Upper lobe of left lung (tissue), 6 donors: ENCODE measurements at regions not wholly inside any gene's neighbourhood (a gene's known extent, or its start where the extent isn't known, plus 50 kb on each side); places are given as distances from the start of the nearest gene placed in this dataset.

ENCODE experiments used
- ATAC-seq, 2 donors: fragments of 200-7000 bp; cut with Tn5 transposase; one replicate each; pipeline ENCODE4 v1.9.1; 2022; ENCODE audit warnings: mild to moderate bottlenecking in 2 of 2, moderate library complexity in 2 of 2; ENCODE audit not compliant: low FRiP score in 2 of 2
- DNase-seq, 2 donors: peaks; one replicate each; pipeline ENCODE4 v3.0.0-alpha.2; 2019 to 2020
- H3K27ac ChIP-seq, 4 donors: fragments of 200-600 bp; sonication (generic); one replicate each; pipeline ENCODE4 v1.5.1; 2016 to 2019
- H3K27me3 ChIP-seq, 4 donors: fragments of 200-600 bp; sonication (generic); one replicate each; pipeline ENCODE4 v1.5.1; 2017 to 2019
- H3K36me3 ChIP-seq, 4 donors: fragments of 200-600 bp; sonication (generic); one replicate each; pipeline ENCODE4 v1.5.1; 2016 to 2019
- H3K4me1 ChIP-seq, 4 donors: fragments of 200-600 bp; sonication (generic); one replicate each; pipeline ENCODE4 v1.5.1; 2018 to 2019
- H3K4me3 ChIP-seq, 4 donors: fragments of 200-600 bp; sonication (generic); one replicate each; pipeline ENCODE4 v1.5.1; 2017 to 2019; ENCODE audit warnings: mild to moderate bottlenecking in 2 of 4, moderate library complexity in 1 of 4
- H3K9me3 ChIP-seq, 4 donors: fragments of 200-600 bp; sonication (generic); one replicate each; pipeline ENCODE4 v1.5.1; 2018 to 2019
- CTCF ChIP-seq, 6 experiments: fragments of 450-650 bp in 4 of 6; fragments of 200-600 bp in 2 of 6; sonication (generic) in 2 of 6; IDR thresholded peaks; one replicate each; pipeline ENCODE4 v1.5.1; 2016 to 2019; ENCODE audit warnings: antibody characterized with exemption in 6 of 6
- EP300 ChIP-seq, 4 donors: sonication (generic); formaldehyde crosslinking; IDR thresholded peaks; one replicate each; pipeline ENCODE4 v1.5.1; 2017; ENCODE audit warnings: antibody characterized with exemption in 4 of 4, control low read depth in 2 of 4
- POLR2A ChIP-seq, 4 donors: fragments of 450-650 bp; IDR thresholded peaks; one replicate each; pipeline ENCODE4 v1.5.1; 2016 to 2017; ENCODE audit warnings: antibody characterized with exemption in 4 of 4, mild to moderate bottlenecking in 2 of 4
- POLR2AphosphoS5 ChIP-seq, 2 donors: sonication (generic); formaldehyde crosslinking; IDR thresholded peaks; one replicate each; pipeline ENCODE4 v1.5.1; 2017; ENCODE audit warnings: antibody characterized with exemption in 2 of 2
- WGBS, 2 donors: methylation state at CpG; one replicate each; pipeline ENCODE4 v1.1.5; 2017 to 2018; 5-methylcytosine and 5-hydroxymethylcytosine counted together
- donor health status: DM: no; HTN: no; CAD: no; lungs with moderate emphysema.
- donor health status: DM: no; HTN: yes; CAD: no; lungs with severe emphysema.

GRCh38 chr5:135651156-135651555 lies 72.4 kb upstream of the CXCL14 start:
- H3K36me3 ChIP-seq, result no peaks in the 10 kb centered on the region
- no peaks in the 10 kb centered on the region for H3K9me3 ChIP-seq
- H3K4me3 ChIP-seq, result no peak overlapping the region
- H3K27me3 ChIP-seq, result no peaks in the 10 kb centered on the region
- ATAC-seq (no peak), DNase-seq (no peak)
- no peaks in the 10 kb centered on the region for H3K4me1 ChIP-seq
- no peak overlapping the region for H3K27ac ChIP-seq
- TF ChIP-seq POLR2AphosphoS5 (IDR thresholded peaks at IDR 0.05), result no peak
- no peak for TF ChIP-seq CTCF (IDR thresholded peaks at IDR 0.05)
- no peak for TF ChIP-seq EP300 (IDR thresholded peaks at IDR 0.05)
- TF ChIP-seq POLR2A (IDR thresholded peaks at IDR 0.05), result no peak

GRCh38 chr5:135650081-135650480 lies 71.3 kb upstream of the CXCL14 start:
- no peak for DNase-seq
- Histone ChIP-seq H3K9me3 (no peaks in the 10 kb centered on the region), H3K36me3 (no peaks in the 10 kb centered on the region), H3K27ac (no peak overlapping the region), H3K4me3 (no peak overlapping the region), H3K4me1 (no peaks in the 10 kb centered on the region), H3K27me3 (no peaks in the 10 kb centered on the region)
- TF ChIP-seq CTCF (IDR thresholded peaks at IDR 0.05) (no peak), POLR2AphosphoS5 (IDR thresholded peaks at IDR 0.05) (no peak), EP300 (IDR thresholded peaks at IDR 0.05) (no peak), POLR2A (IDR thresholded peaks at IDR 0.05) (no peak)
- ATAC-seq, result no peak
- WGBS, 2 donors, result 69 to 86% methylated on average over 2 of the region's 2 CpGs

GRCh38 chr5:135649435-135649834 lies 70.6 kb upstream of the CXCL14 start:
- no peak for ATAC-seq
- 82 to 92% methylated on average over 3 of the region's 3 CpGs for WGBS, 2 donors
- no peak for DNase-seq
- H3K36me3 ChIP-seq, result no peaks in the 10 kb centered on the region
- no peaks in the 10 kb centered on the region for H3K9me3 ChIP-seq
- H3K4me3 ChIP-seq, result no peak overlapping the region
- no peaks in the 10 kb centered on the region for H3K27me3 ChIP-seq
- no peaks in the 10 kb centered on the region for H3K4me1 ChIP-seq
- TF ChIP-seq POLR2A (IDR thresholded peaks at IDR 0.05) (no peak), EP300 (IDR thresholded peaks at IDR 0.05) (no peak), POLR2AphosphoS5 (IDR thresholded peaks at IDR 0.05) (no peak), CTCF (IDR thresholded peaks at IDR 0.05) (no peak)
- no peak overlapping the region for H3K27ac ChIP-seq

- no peak for TF ChIP-seq CTCF (IDR thresholded peaks at IDR 0.05)
- no peaks in the 10 kb centered on the region for H3K4me1 ChIP-seq
- DNase-seq (peak in 1 of 2 donors; percentile 28), ATAC-seq (no peak)
- H3K27me3 ChIP-seq, result no peaks in the 10 kb centered on the region
- 31 to 46% methylated on average over 2 of the region's 2 CpGs for WGBS, 2 donors
- H3K4me3 ChIP-seq, result no peak overlapping the region
- no peak overlapping the region for H3K27ac ChIP-seq
- no peaks in the 10 kb centered on the region for H3K36me3 ChIP-seq
- H3K9me3 ChIP-seq, result no peaks in the 10 kb centered on the region
These were observed 69.3 kb upstream of the CXCL14 start for GRCh38 chr5:135648116-135648515.

- ATAC-seq, result peak in 1 of 2 donors; percentile 38
- no peaks in the 10 kb centered on the region for H3K4me1 ChIP-seq
- DNase-seq, result no peak
- no peak overlapping the region for H3K27ac ChIP-seq
- no peaks in the 10 kb centered on the region for H3K9me3 ChIP-seq
- H3K4me3 ChIP-seq, result no peak overlapping the region
- no peaks in the 10 kb centered on the region for H3K36me3 ChIP-seq
- WGBS, 2 donors, result 79 to 83% methylated on average over 8 of the region's 8 CpGs
- TF ChIP-seq CTCF (IDR thresholded peaks at IDR 0.05) (no peak), POLR2AphosphoS5 (IDR thresholded peaks at IDR 0.05) (no peak), EP300 (IDR thresholded peaks at IDR 0.05) (no peak), POLR2A (IDR thresholded peaks at IDR 0.05) (no peak)
- H3K27me3 ChIP-seq, result no peaks in the 10 kb centered on the region
These were observed 66.8 kb upstream of the CXCL14 start for GRCh38 chr5:135645336-135646180.
